ENCODE measurements at regions not wholly inside any gene's neighbourhood (a gene's known extent, or its start where the extent isn't known, plus 50 kb on each side); places are given as distances from the start of the nearest gene placed in this dataset.
A peak's percentile ranks its signal among the peaks of the same experiment; 100 is the strongest.
"Not testable (repeated sequence)": the region's sequence is repeated elsewhere in the genome, so short reads cannot be mapped to it uniquely, and the experiment has no call there.

DNA sequence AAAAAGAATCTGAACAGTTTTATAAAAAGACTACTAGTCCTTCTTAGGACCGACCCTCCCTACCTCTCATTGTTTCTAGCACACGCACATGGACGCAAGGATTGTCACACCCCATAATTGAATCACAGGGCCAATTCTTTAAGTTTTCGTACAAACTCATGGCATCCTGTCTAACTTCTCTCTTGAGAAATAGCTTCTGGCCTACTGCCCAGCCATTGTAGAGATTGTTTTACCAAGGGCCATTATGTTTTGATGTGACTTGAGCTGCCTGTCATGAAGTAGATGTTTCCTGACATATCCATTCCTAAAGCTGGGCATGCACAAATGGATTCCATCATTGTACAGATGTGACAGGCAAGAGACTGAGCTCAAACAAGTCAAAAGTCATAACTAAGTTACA is 1672.1 kb upstream of the C9orf72 start:
- Histone ChIP-seq H3K36me3 (ENCODE audit: control insufficient read depth, insufficient read depth, low read length) (no peaks in the 10 kb centered on the region), H3K9me3 (ENCODE audit: control insufficient read depth, insufficient read depth, low read length) (no peaks in the 10 kb centered on the region), H3K27me3 (ENCODE audit: control insufficient read depth, insufficient read depth, low read length) (no peaks in the 10 kb centered on the region), H3K27ac (ENCODE audit: low read length) (no peak overlapping the region), H3K4me1 (ENCODE audit: control insufficient read depth, insufficient read depth, low read length) (no peaks in the 10 kb centered on the region), H3K4me3 (ENCODE audit: low read length) (no peak overlapping the region)
- Mint-ChIP-seq H3K27ac (no peak overlapping the region), H3K36me3 (no peaks in the 10 kb centered on the region), H3K4me3 (no peak overlapping the region), H3K27me3 (ENCODE audit: low read depth in 2 of 2) (no peaks in the 10 kb centered on the region), H3K9me3 (peaks cover 0 to 4% of the 10 kb centered on the region in 2 donors), H3K4me1 (no peaks in the 10 kb centered on the region)
- ATAC-seq, result no peak
- TF ChIP-seq, protein P1, sequence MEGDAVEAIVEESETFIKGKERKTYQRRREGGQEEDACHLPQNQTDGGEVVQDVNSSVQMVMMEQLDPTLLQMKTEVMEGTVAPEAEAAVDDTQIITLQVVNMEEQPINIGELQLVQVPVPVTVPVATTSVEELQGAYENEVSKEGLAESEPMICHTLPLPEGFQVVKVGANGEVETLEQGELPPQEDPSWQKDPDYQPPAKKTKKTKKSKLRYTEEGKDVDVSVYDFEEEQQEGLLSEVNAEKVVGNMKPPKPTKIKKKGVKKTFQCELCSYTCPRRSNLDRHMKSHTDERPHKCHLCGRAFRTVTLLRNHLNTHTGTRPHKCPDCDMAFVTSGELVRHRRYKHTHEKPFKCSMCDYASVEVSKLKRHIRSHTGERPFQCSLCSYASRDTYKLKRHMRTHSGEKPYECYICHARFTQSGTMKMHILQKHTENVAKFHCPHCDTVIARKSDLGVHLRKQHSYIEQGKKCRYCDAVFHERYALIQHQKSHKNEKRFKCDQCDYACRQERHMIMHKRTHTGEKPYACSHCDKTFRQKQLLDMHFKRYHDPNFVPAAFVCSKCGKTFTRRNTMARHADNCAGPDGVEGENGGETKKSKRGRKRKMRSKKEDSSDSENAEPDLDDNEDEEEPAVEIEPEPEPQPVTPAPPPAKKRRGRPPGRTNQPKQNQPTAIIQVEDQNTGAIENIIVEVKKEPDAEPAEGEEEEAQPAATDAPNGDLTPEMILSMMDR (IDR thresholded peaks at IDR 0.05), result no peak
- no peak for DNase-seq
- WGBS (ENCODE audit: insufficient coverage), result 94% methylated on average over 4 of the region's 4 CpGs
- intact Hi-C loops (cut with micrococcal nuclease), result no loop called here

DNA sequence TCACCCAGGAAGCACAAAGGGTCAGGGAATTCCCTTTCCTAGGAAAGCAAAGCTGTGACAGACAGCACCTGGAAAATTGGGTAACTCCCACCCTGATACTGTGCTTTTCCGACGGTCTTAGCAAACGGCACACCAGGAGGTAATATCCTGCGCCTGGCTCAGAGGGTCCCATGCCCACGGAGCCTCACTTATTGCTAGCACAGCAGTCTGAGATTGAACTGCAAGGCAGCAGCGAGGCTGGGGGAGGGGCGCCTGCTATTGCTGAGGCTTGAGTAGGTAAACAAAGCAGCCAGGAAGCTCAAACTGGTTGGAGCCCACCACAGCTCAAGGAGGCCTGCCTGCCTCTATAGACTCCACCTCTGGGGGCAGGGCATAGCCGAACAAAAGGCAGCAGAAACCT is 1697.1 kb upstream of the C9orf72 start:
- H3K36me3 ChIP-seq (ENCODE audit: control insufficient read depth, insufficient read depth, low read length); DNase-seq; intact Hi-C loops (cut with micrococcal nuclease); H3K4me1 ChIP-seq (ENCODE audit: control insufficient read depth, insufficient read depth, low read length); H3K4me3 Mint-ChIP-seq; H3K27me3 ChIP-seq (ENCODE audit: control insufficient read depth, insufficient read depth, low read length); H3K27ac Mint-ChIP-seq; H3K27me3 Mint-ChIP-seq (ENCODE audit: low read depth in 2 of 2); H3K27ac ChIP-seq (ENCODE audit: low read length); H3K9me3 ChIP-seq (ENCODE audit: control insufficient read depth, insufficient read depth, low read length); H3K4me3 ChIP-seq (ENCODE audit: low read length); ATAC-seq: not testable (repeated sequence)
- Mint-ChIP-seq H3K9me3 (peaks cover 6 to 11% of the 10 kb centered on the region in 2 donors), H3K4me1 (peaks cover 11 to 18% of the 10 kb centered on the region in 2 donors), H3K36me3 (peaks cover 12% of the 10 kb centered on the region)
- 87% methylated on average over 8 of the region's 8 CpGs for WGBS (ENCODE audit: insufficient coverage)

DNA sequence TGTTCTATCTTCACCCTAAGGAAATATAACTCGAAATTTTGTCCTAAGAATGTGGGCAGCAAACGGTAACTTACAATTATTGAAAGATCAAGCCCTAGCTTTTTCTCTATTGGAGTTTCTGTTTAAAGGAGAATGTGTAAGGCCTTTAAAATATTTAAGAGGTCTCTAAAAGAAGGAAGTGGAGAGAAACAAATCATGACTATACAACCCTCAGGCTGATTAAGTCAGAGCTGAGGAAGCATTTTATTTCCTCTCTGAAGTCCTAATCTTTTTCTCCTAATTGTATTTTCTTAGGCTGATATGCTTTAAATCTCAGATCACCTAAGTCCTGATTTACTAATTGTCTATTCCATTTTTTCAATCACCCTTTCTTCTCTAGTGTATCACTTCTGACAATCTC is 1708.8 kb upstream of the C9orf72 start:
- DNase-seq (no peak), ATAC-seq (no peak)
- Histone ChIP-seq H3K27ac (ENCODE audit: low read length) (no peak overlapping the region), H3K27me3 (ENCODE audit: control insufficient read depth, insufficient read depth, low read length) (no peaks in the 10 kb centered on the region), H3K4me3 (ENCODE audit: low read length) (no peak overlapping the region), H3K36me3 (ENCODE audit: control insufficient read depth, insufficient read depth, low read length) (no peaks in the 10 kb centered on the region), H3K4me1 (ENCODE audit: control insufficient read depth, insufficient read depth, low read length) (no peaks in the 10 kb centered on the region), H3K9me3 (ENCODE audit: control insufficient read depth, insufficient read depth, low read length) (no peaks in the 10 kb centered on the region)
- Mint-ChIP-seq H3K4me3 (no peak overlapping the region), H3K4me1 (peaks cover 8 to 9% of the 10 kb centered on the region in 2 donors), H3K27ac (no peak overlapping the region), H3K27me3 (ENCODE audit: low read depth in 2 of 2) (no peaks in the 10 kb centered on the region), H3K36me3 (no peaks in the 10 kb centered on the region), H3K9me3 (peaks cover 0 to 2% of the 10 kb centered on the region in 2 donors)
- intact Hi-C loops (cut with micrococcal nuclease), result no loop called here
- TF ChIP-seq, protein P1 (IDR thresholded peaks at IDR 0.05), result no peak
- no CpG with 5 or more reads among the region's 2 CpGs for WGBS (ENCODE audit: insufficient coverage)

DNA sequence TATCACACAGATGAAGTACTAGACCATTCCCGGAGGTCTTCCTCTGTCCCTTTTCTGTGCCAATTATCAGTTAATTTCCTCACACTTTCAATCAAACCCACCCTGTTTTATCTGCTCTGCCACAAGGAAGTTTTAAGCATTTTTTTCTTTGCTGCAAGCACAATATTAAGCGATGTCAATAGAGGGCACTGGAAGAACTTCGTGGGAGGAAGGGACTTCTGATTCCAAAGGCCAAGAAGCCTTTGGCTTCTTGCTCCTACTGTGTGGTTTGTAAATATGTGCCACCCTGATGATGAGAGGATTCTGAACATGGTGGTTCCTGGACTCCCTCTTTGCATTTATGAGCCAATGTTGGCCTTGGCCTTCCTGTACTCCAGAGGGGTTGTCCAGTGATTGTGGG is 1712.5 kb upstream of the C9orf72 start:
- Histone ChIP-seq H3K27me3 (ENCODE audit: control insufficient read depth, insufficient read depth, low read length) (no peaks in the 10 kb centered on the region), H3K4me1 (ENCODE audit: control insufficient read depth, insufficient read depth, low read length) (no peaks in the 10 kb centered on the region), H3K4me3 (ENCODE audit: low read length) (no peak overlapping the region), H3K9me3 (ENCODE audit: control insufficient read depth, insufficient read depth, low read length) (no peaks in the 10 kb centered on the region), H3K36me3 (ENCODE audit: control insufficient read depth, insufficient read depth, low read length) (no peaks in the 10 kb centered on the region), H3K27ac (ENCODE audit: low read length) (no peak overlapping the region)
- Mint-ChIP-seq H3K36me3 (peaks cover 11% of the 10 kb centered on the region), H3K27ac (peak overlapping the region; percentile 4 to 37), H3K9me3 (peaks cover 8 to 12% of the 10 kb centered on the region in 2 donors), H3K4me3 (no peak overlapping the region), H3K4me1 (peaks cover 13 to 23% of the 10 kb centered on the region in 2 donors), H3K27me3 (ENCODE audit: low read depth in 2 of 2) (no peaks in the 10 kb centered on the region)
- ATAC-seq (no peak), DNase-seq (no peak)
- intact Hi-C loops (cut with micrococcal nuclease), result loop anchor here (5.0 kb wide), 1 partner anchor 36 kb away; no protein-coding TSS in a partner anchor
- 41% methylated on average over 3 of the region's 3 CpGs for WGBS (ENCODE audit: insufficient coverage)
- TF ChIP-seq, protein P1 (IDR thresholded peaks at IDR 0.05), result no peak
